Stimulated activated CD4-positive, alpha-beta T cell treated with anti-CD3 and anti-CD28 coated beads, Interleukin-1b, Interleukin-23, amount 100 ng/mL, for 24 hours (primary cell): ENCODE measurements at regions not wholly inside any gene's neighbourhood (a gene's known extent, or its start where the extent isn't known, plus 50 kb on each side); places are given as distances from the start of the nearest gene placed in this dataset.

Experiments
- DNase-seq, 4 experiments: peaks; one replicate each; pipeline ENCODE4 v3.0.0-alpha.2; 2020; ENCODE audit warnings: low read depth in 4 of 4, low spot score in 1 of 4

DNA sequence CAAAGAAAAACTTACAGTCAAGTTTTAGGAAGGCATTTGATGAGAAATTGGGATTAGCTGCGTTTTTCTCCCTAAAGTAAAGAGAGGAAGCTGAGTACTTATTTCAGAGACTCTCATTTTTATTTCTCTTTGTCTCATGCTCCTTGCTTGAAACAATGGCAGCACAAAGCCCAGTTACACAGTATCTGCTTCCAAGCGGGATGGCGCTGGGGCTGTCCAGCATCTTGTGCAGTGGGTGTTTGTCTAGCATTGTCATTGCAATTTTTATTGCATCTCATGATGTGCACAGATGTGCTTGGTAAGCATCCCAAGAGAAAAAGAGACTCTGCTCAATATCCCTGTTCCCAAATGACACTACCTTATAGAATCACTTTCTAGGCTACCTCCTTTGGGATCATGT lies 102.8 kb upstream of the ZNF521 start:
- DNase-seq, result no peak

DNA sequence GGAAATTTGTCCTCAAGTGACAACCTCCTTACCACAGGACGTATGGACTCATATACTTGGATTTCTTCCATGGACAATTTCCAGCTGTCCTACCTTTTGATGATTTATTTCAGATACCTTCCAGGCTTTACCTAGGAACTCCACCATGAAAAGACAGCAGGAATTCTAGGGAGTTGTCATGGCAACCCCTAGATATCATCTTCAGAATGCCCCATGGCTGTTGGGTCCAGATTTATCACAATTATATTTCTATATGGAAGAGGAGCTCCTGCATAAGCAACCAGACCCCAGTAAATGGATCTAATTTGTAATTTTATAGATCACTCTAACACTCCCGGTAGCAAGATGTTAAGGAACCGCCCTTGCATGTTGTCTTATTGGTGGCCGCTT lies 102.3 kb upstream of the ZNF521 start:
- DNase-seq, result no peak

DNA sequence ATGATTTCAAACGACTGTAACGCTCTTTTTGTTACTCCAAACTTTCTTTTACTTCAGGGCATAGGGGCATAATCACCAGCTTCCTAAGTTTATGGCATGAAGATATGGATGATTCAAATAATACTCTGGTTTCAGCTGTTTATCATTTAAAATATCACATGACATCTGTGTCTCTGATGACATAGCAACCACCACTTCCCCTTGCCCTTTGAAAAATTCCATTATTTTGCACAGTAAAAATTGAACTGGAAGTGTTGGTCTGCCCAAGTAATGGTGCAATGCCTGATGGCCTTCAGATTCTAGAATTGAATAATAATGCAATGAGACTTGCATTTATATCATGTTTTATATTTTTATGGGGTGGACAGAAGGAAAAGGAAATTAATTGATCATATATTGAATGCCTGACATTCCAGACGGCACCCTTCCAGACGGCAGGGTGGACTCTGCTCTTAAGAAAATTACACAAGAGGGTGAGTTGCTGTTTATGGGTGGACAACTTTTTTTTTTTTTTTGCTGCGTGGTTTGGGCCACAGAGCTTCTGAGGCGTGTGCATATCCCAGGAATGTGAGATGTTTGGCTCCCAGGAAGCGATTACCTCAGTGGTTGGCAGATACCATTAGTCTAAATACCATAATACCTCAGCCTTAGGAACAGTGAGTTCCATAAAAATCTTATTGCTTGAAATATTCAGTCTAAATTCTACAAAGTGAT lies 101.7 kb upstream of the ZNF521 start:
- DNase-seq, result no peak

DNA sequence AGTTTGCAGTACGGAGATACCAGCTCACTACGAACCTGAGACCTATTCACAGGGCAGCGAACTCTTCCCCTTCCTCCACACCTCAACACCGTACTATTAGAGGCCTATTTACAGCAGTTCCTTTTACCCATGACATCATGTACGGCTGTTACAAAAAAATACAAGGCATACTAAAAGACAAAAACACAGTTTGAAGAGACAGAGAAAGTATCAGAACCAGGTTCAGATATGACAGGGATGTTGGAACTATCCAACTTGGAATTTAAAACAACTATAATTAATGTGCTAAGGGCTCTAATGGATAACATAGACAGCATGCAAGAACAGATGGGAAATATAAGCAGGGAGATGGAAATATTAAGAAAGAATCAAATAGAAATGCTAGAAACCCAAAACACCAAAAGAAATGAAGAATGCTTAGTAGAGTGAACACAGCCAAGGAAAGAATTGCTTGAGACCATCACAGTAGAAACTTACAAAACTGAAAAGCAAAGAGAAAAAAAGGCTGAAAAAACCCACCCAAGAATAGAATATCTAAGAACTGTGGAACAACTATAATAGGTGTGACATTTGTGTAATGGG lies 99.2 kb upstream of the ZNF521 start:
- no peak for DNase-seq

DNA sequence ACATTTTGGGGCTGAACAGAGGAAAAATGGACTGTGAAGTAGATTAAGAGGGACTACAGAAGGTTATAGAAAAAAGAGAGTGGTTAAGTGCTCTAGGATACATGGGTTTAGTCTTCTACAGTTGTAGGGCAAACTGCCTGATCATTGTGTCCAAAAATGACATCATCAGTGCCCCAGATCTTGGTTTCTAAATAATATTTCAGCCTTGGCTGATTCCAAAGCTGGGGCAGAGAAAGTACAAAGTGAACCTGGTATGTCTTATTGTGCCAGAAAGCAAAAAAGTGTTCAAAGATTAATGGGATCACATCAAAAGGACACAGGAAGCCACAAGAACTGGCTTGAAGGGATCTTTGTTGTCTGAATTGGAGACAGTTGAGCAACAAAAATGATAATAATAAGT lies 97.1 kb upstream of the ZNF521 start:
- no peak for DNase-seq

DNA sequence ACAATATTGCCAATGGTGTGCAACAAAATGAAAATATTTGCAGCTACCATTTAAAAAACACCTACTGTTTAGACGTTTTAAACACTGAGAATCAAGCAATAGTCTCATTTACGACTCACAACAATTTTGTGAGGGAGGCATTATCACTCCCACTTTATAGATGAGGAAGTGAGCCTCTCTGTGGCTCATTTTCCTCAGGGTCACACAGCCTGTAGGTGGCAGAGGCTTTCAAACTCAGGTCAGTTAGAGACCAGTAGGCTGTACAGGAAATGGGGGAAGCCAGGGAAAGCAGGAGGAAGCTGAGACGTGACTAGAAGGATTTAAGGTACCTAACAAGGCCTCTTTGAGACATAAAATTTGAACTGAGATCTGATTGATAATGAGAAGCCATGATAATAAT lies 95.0 kb upstream of the ZNF521 start:
- no peak for DNase-seq

DNA sequence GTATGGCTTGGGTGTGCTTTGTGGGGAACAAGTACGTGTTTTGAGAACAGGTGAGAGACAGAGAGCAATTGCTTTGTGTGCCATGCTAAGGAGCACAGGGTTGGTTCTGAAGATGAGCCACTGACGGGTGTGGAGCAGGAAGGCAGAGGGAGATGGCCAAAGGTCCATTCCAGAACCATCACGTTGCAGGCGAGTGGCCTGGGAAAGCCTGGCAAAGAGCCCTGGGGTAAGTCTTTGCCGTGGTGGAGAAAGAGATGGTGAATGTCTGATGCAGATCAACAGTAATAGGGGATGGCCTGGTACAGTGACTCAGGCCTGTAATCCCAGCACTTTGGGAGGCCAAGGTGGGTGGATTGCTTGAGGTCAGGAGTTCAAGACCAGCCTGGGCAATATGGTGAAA lies 93.5 kb upstream of the ZNF521 start:
- no peak for DNase-seq

DNA sequence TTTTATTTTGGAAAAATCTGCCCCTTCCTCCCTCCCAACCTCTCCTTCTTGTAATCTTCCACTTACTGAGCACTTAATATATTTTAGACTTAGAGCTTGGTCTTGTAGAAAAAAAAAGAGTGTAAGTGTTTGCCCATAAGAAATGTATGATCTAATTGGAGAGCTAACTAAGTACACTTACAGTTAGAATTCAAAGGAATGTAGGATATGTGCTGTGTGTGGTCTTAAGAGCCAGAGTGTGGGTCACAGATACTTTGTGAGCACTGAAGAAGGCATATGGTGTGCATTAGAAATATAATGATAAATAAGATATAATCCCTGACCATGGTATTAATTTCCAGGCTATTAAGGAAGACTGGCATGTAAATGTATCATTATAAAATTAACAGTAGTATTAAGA lies 91.8 kb upstream of the ZNF521 start:
- DNase-seq, result no peak

DNA sequence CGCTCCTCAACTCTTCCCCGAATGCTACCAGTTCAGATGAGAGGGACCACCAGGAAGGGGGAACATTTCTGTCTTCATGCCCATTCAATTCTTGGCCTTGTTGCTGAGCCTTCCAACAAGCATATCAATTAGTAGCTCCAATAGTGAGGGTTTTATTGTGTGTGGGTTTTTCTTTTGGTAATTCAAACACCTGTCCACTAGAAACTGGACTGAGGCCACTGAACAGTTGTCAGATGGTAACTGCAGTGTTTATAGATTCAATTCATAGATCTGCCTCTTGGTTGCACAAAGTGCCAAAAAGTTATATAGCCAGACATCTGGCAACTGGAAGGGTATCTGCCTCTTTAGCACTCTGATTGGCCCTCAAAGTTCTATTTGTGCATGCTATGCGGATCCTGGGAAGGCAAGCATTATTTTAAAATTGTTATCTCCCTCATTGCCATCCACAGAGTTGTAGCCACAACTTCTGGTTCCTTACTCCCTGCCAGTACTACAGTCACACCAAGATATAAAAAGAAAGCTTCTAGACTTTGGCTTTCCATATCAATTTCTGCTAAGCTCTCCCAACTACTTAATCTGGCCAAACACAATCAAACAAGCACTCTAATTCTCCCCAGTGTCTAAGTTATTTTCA lies 83.3 kb upstream of the ZNF521 start:
- no peak for DNase-seq

DNA sequence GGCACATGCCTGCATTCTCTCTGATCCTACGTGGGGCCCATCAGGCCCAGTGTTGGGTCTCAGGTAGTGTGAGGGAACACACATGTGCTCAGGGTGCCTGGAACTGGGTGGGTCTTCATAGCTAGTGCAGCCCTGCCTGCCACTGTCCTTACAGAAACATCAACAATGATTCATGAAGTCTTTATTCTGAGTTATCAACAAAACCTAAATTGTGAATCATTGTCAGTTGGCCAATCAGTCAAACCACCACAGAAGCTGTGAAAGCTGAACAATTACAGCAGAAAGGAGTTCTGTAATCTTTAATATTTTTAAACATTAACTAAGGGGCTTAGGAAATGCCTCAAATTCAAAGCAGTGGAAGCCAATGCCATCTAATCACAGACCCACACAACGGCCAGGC lies 82.8 kb upstream of the ZNF521 start:
- DNase-seq, result no peak

DNA sequence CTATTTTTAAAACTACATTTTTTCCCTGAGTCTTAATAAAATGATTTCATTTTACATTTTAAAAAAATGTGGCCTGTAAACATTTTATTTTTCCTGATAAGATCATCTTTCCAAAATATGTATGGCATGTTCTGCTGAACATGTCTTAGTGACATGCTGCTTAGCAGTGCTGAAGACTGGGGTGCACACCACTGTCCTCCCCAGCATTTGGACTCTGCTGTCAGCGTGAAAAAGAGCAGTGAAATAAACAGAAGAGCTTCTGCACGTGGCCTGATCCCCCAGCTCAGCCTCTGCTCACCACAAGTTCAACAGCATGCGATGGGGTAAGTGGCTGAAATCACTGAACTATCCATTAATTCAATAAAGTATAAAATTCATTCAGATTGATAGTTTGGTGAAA lies 81.6 kb upstream of the ZNF521 start:
- DNase-seq, result no peak

DNA sequence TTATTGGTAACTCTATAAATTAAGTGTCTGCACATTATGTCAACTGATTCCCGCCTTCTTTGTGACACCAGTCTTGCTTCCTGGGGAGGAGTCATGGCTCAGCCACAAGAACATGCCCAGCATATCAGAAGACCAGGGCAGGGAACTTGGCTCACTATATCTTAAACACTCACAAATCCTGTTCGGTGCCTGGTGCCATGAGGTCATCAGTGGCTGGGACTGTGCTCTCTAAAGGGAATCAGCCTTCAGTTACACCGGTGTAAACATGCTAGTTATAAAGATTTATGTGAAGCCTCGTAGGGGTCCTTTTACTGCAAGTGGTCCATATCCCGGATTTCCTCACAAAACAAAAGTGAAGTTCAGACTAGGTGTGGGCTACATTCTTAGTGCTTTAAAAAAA lies 73.1 kb upstream of the ZNF521 start:
- DNase-seq, result no peak

DNA sequence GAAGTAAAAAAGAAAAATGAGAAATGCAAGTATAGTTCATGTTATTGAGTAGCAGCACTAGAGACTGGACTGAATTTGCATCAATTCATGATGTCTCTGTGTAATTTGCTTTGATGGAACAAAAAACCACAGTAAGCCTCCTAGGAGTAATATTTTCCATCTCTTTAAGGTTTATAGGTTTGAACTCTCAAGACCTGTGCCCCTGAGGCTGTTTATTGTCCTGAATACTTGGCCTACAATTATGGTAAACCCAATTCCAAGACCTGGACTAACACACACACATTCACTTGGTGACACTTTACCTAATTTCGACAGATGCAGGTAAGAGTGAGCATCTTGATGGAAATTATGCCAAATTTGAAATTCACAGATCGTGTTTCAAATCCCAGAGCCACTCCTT lies 71.8 kb upstream of the ZNF521 start:
- DNase-seq, result no peak

DNA sequence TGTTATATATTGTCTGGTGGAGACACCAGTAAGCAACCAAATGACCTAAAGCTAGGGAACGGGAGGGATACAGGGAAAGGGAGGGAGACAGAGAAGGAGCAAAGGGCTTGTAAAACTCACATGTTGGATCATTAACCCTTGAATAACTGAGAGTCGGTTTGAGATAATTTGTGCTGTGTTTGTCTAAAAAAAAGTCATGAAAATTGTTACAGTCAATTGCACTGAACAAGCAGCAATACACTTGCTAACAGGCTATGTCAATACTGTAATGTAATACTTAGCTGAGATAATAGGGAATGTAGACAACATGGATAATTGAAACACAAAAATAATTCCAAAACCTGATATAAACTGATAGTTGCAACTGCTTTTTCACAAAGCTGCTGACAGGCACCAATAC lies 71.3 kb upstream of the ZNF521 start:
- DNase-seq, result no peak

DNA sequence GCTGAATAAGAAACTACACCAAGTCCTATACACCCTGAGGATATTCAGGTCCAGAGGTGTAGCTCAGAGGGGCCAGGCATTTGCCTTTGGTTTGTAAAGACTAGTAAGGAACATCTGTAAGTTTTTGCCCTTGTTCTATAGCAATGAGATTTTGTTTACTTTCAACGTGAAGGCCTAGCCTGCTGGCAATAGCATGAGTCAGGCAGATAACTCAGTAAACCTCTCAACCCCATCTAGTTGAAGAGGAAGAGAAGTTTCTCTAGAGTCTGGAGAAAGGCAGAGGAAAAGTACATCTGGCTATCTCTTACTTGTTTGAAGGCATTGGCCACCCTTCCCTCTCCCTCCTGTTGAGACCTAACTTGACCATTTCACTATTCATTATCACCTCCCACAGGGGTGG lies 70.3 kb upstream of the ZNF521 start:
- no peak for DNase-seq

DNA sequence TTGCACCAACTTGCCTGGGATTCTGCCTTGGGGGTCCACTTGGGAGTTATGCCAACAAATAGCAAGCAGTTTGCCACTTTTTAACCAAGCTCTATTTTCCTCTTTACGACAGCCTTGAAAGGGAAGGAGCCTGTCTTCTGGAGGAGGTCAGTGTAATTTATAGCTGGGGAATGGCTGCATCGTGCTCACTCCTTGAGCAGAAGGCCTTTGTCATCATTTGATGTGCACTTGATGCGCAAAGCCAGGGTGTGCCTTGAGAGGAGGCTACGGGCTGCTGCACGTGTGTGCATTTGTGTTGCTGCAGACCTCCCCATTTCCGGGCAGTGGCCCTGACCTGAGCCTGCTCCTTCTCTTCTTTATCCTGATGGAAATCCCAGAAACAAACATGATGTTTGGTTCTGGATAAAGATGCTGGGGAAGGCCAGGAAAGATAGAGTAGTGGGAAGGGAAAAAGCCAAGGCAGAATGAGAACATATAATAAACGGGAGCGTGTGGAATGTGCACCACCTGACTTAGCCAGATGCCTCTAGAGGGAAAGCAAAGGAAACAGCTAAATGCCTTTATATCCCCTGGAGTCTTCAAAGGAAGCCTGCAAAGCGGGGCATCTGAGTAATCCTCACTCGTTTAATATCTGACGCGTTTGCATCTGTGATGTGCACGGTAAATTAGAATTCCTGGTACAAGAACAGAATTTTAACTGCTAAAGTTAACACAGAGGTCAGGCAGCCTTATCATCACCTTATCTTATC lies 68.3 kb upstream of the ZNF521 start:
- no peak for DNase-seq

DNA sequence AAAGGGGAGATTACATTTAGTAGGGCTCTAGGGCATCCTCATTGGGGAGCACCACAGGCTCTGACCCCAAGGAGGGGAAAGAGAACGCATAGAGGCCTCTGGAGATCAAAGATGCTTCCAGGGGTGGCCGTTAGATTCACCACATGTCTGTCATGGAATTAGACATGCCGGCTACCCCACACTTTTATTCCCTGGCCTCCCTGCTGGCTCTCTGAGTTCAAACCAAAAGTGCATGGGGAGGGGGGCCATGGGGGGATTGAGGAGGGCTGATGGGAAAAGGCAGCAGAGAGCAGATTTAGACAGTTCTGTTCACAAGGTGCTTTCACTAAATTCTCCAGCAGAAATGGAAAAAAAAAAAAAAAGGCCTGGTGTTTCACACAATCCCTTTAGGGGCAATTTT lies 64.4 kb upstream of the ZNF521 start:
- no peak for DNase-seq

DNA sequence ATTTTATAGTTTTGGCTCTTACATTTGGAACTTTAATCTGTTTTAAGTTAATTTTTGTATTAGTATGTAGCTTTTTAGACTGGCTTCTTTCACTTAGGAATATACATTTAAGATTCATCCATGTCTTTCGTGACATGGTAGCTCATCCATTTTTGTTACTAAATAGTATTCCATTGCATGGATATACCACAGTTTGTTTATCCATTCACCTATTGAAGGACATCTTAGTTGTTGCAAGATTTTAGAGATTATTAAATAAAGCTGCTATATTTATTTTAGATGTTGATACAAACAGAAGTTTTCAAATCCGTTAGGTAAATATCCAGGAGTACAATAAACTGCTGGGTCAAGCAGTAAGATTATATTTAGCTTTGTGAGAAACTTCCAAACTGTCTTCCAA lies 58.0 kb upstream of the ZNF521 start:
- DNase-seq, result no peak

DNA sequence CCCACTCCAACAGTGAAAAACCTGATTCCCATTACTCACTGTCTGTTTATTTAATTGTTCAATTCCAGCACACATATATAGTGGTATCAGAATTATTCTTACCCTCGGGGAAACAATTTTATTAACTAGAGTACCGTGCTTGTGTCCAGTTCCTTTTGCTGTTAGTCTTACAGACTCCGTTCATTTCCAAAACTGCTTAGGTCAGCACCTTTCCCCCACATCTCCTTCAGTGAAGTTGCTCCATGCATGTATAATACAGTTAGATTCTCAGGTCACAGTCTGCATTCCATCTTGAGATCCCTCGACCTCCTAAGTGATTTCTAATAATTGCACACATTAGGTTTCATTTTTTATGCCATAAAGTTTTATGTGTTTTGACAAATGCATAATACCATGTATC lies 56.3 kb upstream of the ZNF521 start:
- no peak for DNase-seq
